Left renal pelvis (tissue), 4 donors: ENCODE measurements at regions not wholly inside any gene's neighbourhood (a gene's known extent, or its start where the extent isn't known, plus 50 kb on each side); places are given as distances from the start of the nearest gene placed in this dataset.
"Not testable (repeated sequence)": the region's sequence is repeated elsewhere in the genome, so short reads cannot be mapped to it uniquely, and the experiment has no call there.

Experiments
- DNase-seq, 4 donors: peaks; one replicate each; pipeline ENCODE4 v3.0.0-alpha.2; 2013; ENCODE audit warnings: low read depth in 4 of 4, low spot score in 3 of 4

DNA sequence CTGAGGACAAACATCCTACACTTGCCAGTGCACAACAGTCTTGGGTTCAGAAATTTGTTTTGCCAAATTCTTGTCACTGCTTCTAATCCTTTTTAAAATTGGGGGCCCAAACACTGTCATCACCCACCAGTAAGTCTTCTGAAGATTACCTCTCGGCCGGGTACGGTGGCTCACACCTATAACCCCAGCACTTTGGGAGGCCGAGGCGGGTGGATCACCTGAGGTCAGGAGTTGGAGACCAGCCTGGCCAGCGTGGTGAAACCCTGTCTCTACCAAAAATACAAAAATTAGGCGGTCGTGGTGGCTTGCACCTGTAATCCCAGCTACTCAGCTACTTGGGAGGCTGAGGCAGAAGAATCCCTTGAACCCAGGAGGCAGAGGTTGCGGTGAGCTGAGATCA lies 87.8 kb upstream of the DMRT1 start:
- DNase-seq: not testable (repeated sequence)

DNA sequence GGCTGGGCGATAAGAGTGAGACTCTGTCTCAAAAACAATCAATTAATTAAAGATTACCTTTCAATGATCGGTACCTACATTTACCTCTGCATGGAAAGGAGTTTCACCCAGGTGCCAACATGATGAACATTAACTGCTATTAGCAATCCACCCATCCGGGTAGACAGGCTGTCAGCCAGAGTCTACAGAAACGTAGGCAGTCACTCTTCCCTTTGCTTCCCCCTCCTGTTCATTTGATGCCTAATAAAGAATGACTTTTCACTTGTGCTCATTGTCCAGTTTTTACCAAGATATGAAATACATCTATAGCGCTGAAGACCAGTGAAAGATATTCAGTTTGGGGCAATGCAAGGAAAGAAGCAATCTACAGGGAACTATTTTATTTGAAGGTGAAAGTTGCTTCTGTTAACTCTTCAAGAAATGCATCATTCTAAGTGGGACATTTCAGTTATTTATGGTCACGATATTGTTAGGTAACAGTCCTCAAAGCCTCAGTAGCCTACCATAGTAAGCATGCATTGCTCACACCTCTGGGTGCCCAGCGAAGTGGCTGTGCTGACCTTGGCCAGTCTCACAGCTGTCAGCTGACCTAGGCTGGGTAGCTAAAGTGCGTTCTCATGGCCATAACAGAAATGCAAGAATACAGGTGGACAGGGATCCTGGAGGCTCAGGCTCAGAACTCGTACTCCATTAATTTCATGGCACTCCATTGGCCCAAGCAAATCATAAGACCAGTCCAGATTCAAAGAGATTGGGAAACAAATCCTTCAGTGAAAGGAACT lies 87.2 kb upstream of the DMRT1 start:
- DNase-seq: no peak

DNA sequence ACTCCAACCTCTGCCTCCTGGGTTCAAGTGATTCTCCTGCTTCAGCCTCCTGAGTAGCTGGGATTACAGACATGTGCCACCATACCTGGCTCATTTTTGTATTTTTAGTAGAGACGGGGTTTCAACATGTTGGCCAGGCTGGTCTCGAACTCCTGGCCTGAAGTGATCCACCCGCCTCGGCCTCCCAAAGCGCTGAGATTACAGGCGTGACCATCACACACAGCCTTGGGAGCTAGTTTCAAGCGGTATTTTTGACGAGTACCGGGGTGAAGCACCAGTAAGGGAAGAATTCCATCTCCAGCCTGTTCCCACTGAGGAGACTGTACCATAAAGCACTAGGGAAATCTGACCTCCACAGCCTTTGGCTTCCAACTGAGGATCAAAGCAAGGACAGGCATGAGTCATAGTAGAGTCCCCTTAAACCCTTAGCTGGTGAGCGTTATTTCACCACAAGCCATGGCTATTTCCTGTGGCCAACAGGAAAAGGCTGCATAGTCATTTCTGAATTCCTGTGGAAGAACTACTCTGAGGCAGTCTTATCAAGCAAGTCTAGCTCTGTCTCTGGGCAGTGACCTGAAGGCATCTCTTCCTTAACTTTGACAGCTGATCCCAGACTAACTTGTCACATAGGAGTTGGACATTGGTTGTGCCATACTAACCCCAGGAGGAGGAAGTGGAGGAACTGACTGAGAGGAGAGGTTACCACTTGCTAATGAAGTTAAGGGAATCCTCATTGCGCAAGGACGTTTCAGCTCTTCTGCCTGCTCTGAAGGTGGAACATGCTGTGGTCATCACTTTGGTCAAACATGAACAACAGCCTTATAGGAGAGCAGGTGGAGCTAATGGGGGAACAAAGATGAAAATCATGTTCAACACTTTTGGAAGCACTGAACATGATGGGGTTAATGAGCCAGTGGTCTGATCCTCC lies 85.8 kb upstream of the DMRT1 start:
- no peak for DNase-seq

DNA sequence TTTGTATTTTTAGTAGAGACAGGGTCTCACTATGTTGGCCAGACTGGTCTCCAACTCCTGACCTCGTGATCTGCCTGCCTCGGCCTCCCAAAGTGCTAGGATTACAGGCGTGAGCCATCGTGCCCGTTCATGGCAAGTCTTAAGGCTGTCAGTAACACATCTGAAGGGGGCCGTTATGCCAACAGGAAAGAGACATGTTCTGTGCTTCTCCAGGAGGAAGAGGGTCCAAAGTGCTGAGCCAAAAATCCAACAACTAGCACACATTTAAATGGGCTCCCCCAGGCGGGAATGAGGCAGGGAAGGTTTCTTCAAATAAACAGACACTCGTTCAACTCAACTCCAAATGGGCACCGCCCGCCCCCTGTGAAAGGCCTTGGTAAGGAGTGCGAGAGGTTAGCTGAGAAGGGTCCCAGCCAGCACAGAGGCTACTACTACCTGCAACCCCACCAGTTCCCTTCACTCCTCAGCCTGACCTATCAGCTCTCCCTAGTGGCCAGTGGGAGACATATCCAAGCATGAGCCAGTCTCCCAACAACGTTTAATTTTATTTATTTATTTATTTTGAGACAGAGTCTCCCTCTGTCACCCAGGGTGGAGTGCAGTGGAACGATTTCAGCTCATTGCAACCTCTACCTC lies 84.1 kb upstream of the DMRT1 start:
- DNase-seq: no peak

DNA sequence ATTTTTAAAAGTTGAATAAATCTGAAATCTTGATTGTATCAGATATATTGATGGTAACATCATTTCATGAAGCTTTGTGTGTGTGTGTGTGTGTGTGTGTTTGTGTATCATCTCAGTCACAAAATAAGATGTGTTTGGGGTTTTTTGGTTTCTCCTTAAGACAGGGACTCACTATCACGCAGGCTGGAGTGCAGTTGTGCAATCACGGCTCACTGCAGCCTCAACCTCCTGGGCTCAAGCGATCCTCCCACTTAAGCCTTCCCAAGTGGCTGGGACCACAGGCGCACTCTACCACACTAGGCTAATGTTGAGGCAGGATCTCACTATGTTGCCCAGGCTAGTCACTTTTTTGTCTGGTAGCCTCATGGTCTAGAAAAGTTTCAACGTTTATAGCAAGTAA lies 83.4 kb upstream of the DMRT1 start:
- no peak for DNase-seq

DNA sequence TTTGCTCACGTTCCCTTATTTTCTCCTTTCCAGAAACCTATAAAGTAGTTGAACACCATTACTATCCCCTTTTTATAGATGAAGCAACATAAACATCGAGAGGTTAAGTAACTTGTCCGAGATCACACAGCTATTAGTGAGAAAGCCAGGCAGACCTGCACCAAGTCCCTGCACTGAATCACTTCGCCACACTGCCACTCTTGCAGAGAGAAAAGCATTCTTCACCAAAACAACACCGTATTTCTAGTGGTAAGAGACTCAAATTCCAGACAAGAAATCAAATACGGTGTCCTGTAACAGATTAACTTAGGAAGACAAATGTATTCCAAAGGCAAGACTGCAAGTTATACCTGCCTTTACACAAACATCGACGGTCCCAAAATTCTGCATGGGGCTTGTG lies 82.0 kb upstream of the DMRT1 start:
- no peak for DNase-seq

DNA sequence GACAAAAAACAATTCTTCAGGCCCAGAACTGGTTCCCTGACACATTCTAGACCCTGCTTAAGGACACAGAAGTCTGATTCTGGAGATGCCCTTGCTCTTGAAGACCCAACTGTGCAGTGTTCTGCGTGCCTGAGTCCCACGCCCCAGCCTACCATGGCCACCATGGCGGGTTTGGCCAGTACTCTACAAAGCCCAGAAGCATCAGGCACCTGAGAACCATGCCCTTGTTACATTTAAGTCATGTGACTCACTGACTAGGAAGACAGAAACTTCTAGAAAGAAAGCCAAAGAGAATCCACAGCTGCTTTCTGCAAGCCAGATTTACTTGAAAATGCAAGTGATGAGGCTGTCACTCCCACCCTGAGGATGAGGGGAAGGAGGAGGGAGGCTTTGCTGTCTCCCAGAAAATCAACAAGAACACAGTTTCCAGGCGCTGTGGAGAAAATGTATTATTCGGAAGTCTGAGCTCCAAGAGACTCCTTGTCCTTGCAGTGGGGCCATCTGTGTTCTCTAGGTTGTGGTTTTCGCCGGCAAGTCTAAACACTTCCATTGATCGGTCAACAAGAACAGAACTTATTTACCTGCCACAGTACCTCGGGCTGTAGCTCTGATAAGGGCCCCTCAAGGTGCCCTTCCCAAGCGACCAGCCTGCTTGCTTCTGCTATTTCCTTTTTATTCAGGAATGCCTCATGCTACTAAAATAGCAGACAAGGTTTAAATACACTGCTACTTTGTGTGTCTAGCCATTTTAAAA lies 81.3 kb upstream of the DMRT1 start:
- DNase-seq: no peak

DNA sequence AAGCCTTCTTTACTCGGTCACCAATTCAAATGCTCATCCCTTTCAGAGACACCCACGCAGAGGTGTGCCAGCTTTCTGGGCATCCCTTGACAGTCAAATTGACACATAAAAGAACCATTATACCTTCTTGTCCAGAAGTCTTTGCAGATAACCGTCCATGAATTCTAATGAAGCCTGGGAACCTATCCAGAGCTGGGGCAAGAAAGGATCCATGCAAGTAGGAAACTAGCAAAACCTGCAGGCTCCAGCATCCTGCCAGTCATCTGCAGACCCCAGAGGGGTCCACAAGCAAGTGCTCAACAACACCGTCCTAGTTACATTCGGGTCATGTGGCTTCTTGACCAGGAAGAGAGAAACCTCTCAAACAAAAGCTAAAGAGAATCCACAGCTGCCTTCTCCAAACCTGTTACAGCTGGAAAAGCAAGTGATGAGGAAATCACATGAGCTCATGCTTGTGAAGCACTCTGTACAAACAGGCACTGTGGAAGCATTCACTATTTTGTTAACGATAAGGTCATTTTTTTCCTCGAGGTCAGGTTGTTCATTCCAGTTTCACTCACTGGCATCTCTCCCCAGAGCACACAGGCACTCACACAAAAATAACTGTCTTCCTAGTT lies 80.2 kb upstream of the DMRT1 start:
- DNase-seq: no peak

DNA sequence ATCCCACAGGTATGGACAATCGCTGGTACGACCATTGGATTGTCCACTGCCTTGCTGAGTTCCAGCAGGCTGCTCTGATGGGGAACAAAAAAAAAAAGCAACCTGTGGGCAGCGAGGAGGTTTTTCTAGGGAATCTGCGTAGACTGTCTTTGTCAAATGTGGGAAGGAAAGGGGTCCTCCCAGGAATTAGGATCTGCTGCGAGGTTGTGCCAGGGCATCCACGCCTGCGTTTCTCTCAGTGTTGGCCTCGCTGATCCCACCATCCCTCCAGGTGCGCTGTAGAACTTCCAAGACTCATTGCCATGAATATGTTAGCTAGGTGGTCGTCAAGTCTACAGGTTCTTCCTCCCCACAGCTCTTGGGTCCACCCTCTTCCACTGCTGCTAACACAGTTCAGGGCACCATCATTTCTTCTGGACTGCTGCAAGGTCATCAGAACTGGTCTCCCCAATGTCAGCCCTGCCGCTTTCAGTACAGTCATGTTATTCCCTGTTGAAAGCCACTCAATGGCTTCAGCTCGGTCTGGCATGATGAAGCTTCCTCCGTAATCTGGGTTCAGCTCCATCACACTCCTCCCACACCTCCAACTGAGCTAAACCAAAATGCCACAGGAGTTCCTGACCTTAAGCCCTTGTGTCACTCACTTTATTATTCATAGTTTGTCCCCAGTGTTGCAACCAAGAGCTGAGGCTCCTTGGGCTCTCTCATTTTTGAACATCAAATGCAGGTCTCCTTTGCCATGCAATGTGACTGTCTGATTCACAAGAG lies 79.5 kb upstream of the DMRT1 start:
- DNase-seq: no peak

DNA sequence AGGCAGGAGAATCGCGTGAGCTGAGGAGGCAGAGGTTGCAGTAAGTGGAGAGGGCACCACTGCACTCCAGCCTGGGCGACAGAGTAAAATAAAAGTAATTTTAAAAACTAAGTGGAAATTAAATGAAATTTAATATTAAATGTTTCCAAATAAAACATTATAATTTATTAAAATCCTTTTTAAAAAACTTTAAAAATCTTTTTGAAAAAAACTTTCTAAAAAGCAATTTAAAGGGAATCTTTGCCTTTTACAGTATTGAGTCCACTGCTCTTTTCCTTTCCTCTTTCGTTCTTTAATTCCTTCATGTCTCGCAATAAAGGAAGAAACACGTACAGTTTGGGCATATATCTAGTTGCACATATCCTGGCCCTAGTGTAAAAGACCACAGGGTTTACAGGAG lies 77.8 kb upstream of the DMRT1 start:
- no peak for DNase-seq

DNA sequence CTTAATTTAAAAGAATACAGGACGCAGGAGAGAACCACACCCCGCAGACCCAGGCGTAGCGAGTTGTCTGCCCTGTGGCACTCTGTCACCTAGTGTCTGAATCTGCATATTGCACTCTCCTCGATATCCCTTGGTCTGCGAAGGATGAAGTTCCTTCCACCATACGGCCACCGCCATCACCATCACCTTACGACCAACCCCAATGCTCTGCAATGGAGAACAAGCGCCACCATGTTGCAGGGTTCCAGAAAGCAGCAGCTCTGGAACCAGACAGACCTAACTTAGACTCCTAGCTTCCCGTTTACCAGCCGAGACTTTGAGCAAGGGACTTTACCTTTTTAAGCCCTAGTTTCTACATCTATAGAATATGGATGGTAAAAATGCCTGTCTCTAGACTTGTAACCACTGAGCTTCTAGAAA lies 77.4 kb upstream of the DMRT1 start:
- DNase-seq: peak in 2 of 4 donors; percentile 27 to 35

DNA sequence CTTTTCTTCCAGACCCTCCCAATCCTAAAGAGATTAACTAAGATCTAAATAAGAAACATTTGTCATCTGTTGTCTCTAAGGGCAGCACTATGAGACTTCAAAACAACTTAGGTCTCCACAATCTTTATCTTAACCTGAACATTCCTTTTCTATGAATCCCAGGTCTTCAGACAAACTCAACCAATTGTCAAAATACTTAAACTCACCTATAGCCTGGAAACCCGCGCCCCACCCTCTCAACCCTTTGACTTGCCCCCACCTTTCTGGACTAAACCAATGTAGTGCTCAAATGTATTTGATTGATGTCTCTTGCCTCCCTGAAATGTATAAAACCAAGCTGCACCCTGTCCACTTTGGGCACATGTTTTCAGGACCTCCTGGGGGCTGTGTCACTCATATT lies 76.5 kb upstream of the DMRT1 start:
- no peak for DNase-seq

DNA sequence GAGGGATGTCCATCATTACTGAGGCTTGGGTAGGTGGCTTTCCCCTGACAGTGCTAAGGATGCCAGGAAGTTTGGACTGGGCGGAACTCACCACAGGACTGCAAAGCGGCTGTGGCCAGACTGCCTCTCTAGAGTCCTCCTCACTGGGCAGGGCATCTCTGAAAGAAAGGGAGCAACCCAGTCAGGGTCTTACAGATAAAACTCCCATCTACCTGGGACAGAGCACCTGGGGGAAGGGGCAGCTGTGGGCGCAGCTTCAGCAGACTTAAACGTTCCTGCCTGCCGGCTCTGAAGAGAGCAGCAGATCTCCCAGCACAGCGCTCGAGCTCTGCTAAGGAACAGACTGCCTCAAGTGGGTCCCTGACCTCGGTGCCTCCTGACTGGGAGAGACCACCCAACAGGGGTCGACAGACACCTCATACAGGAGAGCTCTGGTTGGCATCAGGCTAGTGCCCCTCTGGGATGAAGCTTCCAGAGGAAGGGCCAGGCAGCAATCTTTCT lies 74.4 kb upstream of the DMRT1 start:
- not testable (repeated sequence) for DNase-seq

DNA sequence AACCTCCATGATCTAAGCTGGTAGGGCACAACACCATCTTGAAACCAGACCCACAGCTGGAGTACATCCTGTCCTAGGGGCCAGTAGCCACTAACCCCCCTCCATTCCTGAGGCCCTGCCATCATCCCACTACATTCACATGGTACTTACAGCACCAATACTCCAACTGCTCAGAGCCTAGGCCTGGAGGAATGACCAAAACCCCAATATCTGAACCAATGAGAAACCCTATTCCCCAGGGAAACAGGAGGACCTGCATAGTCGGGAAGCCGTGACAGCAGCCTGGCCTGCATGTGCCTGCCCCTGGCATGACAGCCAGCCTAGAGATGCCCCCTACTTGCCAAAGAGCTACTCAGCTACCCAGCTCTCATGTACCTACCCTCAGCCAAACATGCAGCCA lies 65.4 kb upstream of the DMRT1 start:
- DNase-seq: no peak

DNA sequence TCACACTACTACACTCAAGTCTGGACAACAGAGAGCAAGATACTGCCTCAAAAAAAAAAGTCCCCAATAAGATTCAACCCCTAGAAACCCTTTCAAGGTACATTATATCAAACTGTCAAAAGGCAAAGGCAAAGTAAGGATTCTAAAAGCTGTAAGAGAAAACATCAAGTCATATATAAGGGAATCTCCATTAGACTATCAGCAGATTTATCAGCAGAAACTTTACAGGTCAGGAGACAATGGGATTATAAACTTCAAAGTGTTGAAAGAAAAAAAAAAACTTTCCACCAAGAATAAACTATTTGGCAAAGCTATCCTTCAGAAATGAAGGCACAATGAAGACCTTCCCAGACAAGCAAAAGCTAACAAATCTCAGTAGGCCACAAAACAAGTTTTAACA lies 63.5 kb upstream of the DMRT1 start:
- DNase-seq: no peak

DNA sequence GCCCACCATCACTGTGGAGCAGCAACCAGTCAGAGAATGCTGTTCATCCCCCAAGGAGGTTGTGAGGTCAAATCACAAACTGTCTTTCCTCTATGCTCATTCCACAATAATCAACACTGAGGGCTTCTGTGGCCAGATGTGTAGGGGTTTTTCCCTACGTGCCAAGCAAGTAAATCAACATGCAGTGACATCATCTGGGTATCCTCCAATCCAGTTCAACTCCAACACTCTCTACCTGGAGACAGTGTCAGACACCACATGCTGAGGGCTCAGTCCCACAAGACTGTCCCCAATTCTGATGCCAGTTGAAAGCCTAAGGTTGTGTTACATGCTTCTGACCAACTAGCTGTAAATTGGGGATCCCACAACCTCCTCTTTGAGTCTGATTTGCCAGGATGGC lies 57.3 kb upstream of the DMRT1 start:
- no peak for DNase-seq

DNA sequence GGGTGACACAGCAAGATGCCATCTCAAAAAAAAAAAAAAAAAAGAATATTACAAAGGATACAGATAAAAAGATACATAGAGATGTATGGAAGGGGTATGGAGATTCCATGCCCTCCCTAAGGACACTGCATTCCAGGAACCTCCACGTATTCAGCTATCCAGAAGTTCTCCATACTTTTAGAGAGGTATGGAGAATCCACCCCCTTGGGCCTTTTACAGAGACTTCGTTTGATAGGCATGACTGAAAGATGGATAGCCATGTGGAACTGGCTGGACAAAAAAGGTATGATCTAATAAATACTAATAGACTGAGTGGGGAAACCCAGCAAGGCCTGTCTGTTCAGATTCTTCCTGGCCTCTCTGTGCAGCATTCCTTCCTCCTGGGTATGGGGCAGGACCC lies 56.6 kb upstream of the DMRT1 start:
- DNase-seq: no peak

DNA sequence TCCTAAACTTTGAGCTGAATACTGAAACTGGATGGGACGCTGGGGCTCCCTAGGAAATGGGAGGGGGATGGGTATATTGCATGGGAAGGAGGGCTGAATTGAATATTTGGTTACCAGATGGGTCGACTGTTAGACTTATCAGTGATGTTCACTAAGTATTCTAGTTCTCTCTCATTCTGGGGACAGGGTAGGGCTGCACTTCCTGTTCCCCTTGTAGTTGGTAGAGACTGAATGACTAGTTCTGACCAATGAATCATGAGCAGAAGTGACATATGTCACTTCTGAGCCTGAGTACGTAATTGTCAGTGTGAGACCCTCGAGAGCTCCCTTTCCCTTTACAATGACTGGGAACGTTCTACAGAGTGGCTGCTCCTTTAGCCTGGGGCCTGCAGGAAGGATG lies 55.5 kb upstream of the DMRT1 start:
- DNase-seq: no peak

DNA sequence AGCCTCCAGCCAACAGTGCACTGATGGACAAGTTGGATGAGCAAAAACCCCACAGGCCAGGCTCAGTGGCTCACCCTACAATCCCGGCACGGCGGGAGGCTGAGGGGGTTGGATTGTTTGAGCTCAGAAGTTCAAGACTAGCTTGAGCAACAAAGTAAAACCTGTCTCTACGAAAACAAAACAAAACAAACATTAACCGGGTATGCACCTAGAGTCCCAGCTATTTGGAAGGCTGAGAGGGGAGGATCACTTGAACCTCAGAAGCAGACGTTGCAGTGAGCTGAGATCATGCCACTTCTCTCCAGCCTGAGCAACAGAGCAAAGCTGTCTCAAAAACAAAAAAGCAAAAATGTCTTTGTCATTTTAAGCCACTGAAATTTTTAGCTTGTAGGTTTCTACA lies 55.1 kb upstream of the DMRT1 start:
- DNase-seq: no peak
